Panc1 (cell line): ENCODE measurements at regions not wholly inside any gene's neighbourhood (a gene's known extent, or its start where the extent isn't known, plus 50 kb on each side); places are given as distances from the start of the nearest gene placed in this dataset.
"Not testable (repeated sequence)": the region's sequence is repeated elsewhere in the genome, so short reads cannot be mapped to it uniquely, and the experiment has no call there.

Source experiments
- ATAC-seq: fragments of 200-7000 bp; cut with Tn5 transposase; 2 replicates; pipeline ENCODE4 v1.9.1; 2020; ENCODE audit warnings: mild to moderate bottlenecking, moderate library complexity
- BruUV-seq: library from RNA; stranded (reverse); fragments of 400-500 nt; replicated peaks from 2 replicates; lab custom pipeline; 2021; lab: Mats Ljungman, UMichigan
- CTCF ChIA-PET: fragments of 300-600 bp; sonication (Branson Sonifier 250); formaldehyde crosslinking; loops from one replicate; lab custom pipeline; 2022; ENCODE audit warnings: antibody characterized with exemption; lab: Charles Lee
- POLR2A ChIA-PET: fragments of 300-600 bp; sonication (Branson Sonifier 250); formaldehyde crosslinking; loops from one replicate; lab custom pipeline; 2022; ENCODE audit warnings: antibody characterized with exemption; lab: Charles Lee
- DNase-seq: peaks from one replicate; pipeline ENCODE4 v3.0.0-alpha.2; 2010; ENCODE audit warnings: low read depth, low spot score
- H3K27ac ChIP-seq: 2 replicates; pipeline ENCODE4 v1.5.1; 2011; ENCODE audit warnings: mild to moderate bottlenecking, low read length, inconsistent platforms
- H3K27me3 ChIP-seq: fragments of 200-500 bp; sonication (Bioruptor generic); 2 replicates; pipeline ENCODE4 v1.6.0; 2014; ENCODE audit warnings: low read length, inconsistent platforms; ENCODE audit not compliant: control insufficient read depth, insufficient read depth
- H3K36me3 ChIP-seq: fragments of 200-500 bp; sonication (Bioruptor generic); 2 replicates; pipeline ENCODE4 v1.5.1; 2014; ENCODE audit warnings: inconsistent platforms, mild to moderate bottlenecking, low read length, moderate library complexity; ENCODE audit not compliant: control insufficient read depth, insufficient read depth
- H3K4me1 ChIP-seq: 2 replicates; pipeline ENCODE4 v1.5.1; 2011; ENCODE audit warnings: inconsistent platforms, mild to moderate bottlenecking, low read length, moderate library complexity; ENCODE audit not compliant: control insufficient read depth, insufficient read depth
- H3K4me3 ChIP-seq, 2 experiments: 2 replicates each; pipeline ENCODE4 v1.5.1; 2011 to 2012; ENCODE audit warnings: low read depth in 2 of 2, low read length in 2 of 2, mild to moderate bottlenecking in 2 of 2, inconsistent platforms in 1 of 2, moderate library complexity in 1 of 2
- H3K9me3 ChIP-seq: fragments of 200-500 bp; sonication (Bioruptor generic); 2 replicates; pipeline ENCODE4 v1.5.1; 2014; ENCODE audit warnings: low read depth, mild to moderate bottlenecking, inconsistent platforms, low read length, moderate library complexity; ENCODE audit not compliant: control insufficient read depth, insufficient read depth
- POLR2AphosphoS5 ChIP-seq: IDR thresholded peaks from 2 replicates; pipeline ENCODE4 v1.6.1; 2012; ENCODE audit warnings: mild to moderate bottlenecking, low read depth, low read length, moderate library complexity
- REST ChIP-seq, 2 experiments: IDR thresholded peaks; 2 replicates each; pipeline ENCODE4 v1.6.1; 2011 to 2012; ENCODE audit warnings: low read depth in 2 of 2, control low read depth in 1 of 2, low read length in 1 of 2, mild to moderate bottlenecking in 1 of 2, moderate library complexity in 1 of 2; ENCODE audit not compliant: insufficient read depth in 1 of 2
- SIN3A ChIP-seq: IDR thresholded peaks from 2 replicates; pipeline ENCODE4 v1.6.1; 2012; ENCODE audit warnings: low read depth, mild to moderate bottlenecking, low read length, moderate library complexity, borderline replicate concordance; ENCODE audit not compliant: insufficient read depth
- TCF7L2 ChIP-seq: IDR thresholded peaks from 2 replicates; pipeline ENCODE4 v1.6.1; 2011; ENCODE audit warnings: mild to moderate bottlenecking, low read depth, low read length, inconsistent platforms
- in situ Hi-C: cut with HindIII; loops from 2 replicates; pipeline ENCODE4 v1.10.0; 2016; ENCODE audit warnings: low sequenced_read_pairs, low pct_unique_long_range_greater_than_20kb
- intact Hi-C: fragments of 100-400 bp; cut with micrococcal nuclease; formaldehyde crosslinking; loops from one replicate; pipeline ENCODE4 v1.10.0; 2022; ENCODE audit not compliant: unreplicated experiment
- TF ChIP-seq, protein P1 (sequence below): fragments of 450-650 bp; IDR thresholded peaks from 2 replicates; pipeline ENCODE4 v1.5.1; 2017; ENCODE audit warnings: mild to moderate bottlenecking

DNA sequence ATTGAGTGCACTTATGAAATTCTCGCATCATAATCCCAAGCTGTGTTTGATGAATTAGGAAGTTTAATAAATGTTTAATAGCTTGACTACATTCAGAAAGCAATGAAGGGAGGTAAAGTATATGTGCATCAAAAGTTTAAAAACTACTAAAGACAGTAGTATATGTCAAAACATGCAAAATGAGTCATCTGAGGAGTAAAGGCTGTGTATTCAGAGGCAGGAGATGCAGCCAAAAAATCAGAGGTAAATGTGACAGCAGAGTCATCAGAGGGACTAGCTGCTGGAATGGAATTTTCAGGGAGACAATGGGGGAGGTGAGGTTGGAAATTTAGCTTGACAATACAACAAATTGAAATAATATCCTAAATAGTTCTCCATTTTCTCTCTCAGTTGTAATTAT is 127.0 kb upstream of the FUNDC1 start:
- no peak overlapping the region for H3K27ac ChIP-seq
- BruUV-seq = no TSS peak
- no peaks in the 10 kb centered on the region for H3K27me3 ChIP-seq
- CTCF ChIA-PET = no interaction called here
- TF ChIP-seq POLR2AphosphoS5 (no peak), REST (IDR thresholded peaks at IDR 0.05; ENCODE audit: insufficient read depth in 1 of 2, low read depth in 2 of 2, low read length in 1 of 2) (no peak), TCF7L2 (no peak), SIN3A (no peak)
- TF ChIP-seq, protein P1, sequence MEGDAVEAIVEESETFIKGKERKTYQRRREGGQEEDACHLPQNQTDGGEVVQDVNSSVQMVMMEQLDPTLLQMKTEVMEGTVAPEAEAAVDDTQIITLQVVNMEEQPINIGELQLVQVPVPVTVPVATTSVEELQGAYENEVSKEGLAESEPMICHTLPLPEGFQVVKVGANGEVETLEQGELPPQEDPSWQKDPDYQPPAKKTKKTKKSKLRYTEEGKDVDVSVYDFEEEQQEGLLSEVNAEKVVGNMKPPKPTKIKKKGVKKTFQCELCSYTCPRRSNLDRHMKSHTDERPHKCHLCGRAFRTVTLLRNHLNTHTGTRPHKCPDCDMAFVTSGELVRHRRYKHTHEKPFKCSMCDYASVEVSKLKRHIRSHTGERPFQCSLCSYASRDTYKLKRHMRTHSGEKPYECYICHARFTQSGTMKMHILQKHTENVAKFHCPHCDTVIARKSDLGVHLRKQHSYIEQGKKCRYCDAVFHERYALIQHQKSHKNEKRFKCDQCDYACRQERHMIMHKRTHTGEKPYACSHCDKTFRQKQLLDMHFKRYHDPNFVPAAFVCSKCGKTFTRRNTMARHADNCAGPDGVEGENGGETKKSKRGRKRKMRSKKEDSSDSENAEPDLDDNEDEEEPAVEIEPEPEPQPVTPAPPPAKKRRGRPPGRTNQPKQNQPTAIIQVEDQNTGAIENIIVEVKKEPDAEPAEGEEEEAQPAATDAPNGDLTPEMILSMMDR = no peak
- no peaks in the 10 kb centered on the region for H3K4me1 ChIP-seq
- in situ Hi-C loops (no loop called here), intact Hi-C loops (no loop called here)
- no peak for ATAC-seq
- H3K9me3 ChIP-seq = no peaks in the 10 kb centered on the region
- no peak for DNase-seq
- H3K4me3 ChIP-seq = no peak overlapping the region
- no peaks in the 10 kb centered on the region for H3K36me3 ChIP-seq
- POLR2A ChIA-PET = no interaction called here

DNA sequence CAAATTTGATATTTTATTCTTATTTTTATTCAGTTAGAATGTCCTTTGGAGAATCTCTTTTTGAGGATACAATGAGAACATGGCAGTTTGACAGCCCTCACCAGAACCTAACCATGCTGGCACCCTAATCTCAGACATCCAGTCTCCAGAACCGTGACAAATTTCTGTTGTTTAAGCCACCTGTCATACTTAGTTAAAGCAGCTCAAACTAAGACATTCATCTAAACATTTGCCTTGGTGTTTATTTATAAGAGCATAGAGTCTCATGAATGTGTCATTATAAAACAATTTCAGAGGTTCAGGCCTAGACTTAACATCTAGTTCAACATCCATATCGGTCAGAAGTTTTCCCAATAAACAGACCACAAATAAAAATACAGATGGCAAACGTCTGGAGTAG is 125.1 kb upstream of the FUNDC1 start:
- no peak for ATAC-seq

DNA sequence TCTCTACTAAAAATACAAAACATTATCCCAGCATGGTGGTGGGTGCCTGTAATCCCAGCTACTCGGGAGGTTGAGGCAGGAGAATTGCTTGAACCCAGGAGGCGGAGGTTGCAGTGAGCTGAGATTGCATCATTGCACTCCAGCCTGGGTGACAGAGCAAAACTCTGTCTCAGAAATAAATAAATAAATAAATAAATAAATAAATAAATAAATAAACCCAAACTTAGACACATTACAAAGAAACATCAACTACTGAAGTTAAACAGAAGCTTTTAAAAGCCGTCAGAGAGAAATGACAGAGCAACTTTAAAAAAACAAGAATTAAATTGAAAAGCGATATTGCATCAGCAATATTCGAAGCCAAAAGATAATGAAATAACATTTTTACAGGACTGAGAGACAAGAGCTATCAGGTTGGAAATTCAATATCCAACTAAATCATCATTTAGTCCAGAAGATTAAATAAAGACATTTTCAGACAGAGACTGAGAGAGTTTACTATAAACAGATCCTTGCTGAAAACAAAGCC is 115.1 kb upstream of the FUNDC1 start:
- DNase-seq, ATAC-seq, H3K36me3 ChIP-seq, intact Hi-C loops, H3K9me3 ChIP-seq, H3K4me3 ChIP-seq, in situ Hi-C loops, H3K27me3 ChIP-seq, H3K4me1 ChIP-seq, H3K27ac ChIP-seq, BruUV-seq, CTCF ChIA-PET, POLR2A ChIA-PET: not testable (repeated sequence)

More for the DNA sequence above, 125.1 kb upstream of the FUNDC1 start:
- intact Hi-C loops (no loop called here), in situ Hi-C loops (no loop called here)
- no peaks in the 10 kb centered on the region for H3K9me3 ChIP-seq
- no peak for DNase-seq
- H3K4me3 ChIP-seq = no peak overlapping the region
- no peak for TF ChIP-seq POLR2AphosphoS5
- H3K4me1 ChIP-seq = no peaks in the 10 kb centered on the region
- ChIA-PET CTCF (no interaction called here), POLR2A (no interaction called here)
- no peaks in the 10 kb centered on the region for H3K36me3 ChIP-seq
- no peaks in the 10 kb centered on the region for H3K27me3 ChIP-seq
- BruUV-seq = no TSS peak
- no peak overlapping the region for H3K27ac ChIP-seq
